HUES64 (cell line): ENCODE measurements at regions not wholly inside any gene's neighbourhood (a gene's known extent, or its start where the extent isn't known, plus 50 kb on each side); places are given as distances from the start of the nearest gene placed in this dataset.
"Not testable (repeated sequence)": the region's sequence is repeated elsewhere in the genome, so short reads cannot be mapped to it uniquely, and the experiment has no call there.

Source experiments
- H3K27ac ChIP-seq: 2 replicates; pipeline ENCODE4 v1.7.0; 2013; ENCODE audit warnings: low read depth, low read length, inconsistent platforms
- H3K27me3 ChIP-seq: 2 replicates; pipeline ENCODE4 v1.6.1; 2013; ENCODE audit warnings: mild to moderate bottlenecking, low read length; ENCODE audit not compliant: insufficient read depth
- H3K36me3 ChIP-seq: 2 replicates; pipeline ENCODE4 v1.6.1; 2013; ENCODE audit warnings: mild to moderate bottlenecking, low read length; ENCODE audit not compliant: insufficient read depth
- H3K4me1 ChIP-seq: 2 replicates; pipeline ENCODE4 v1.6.1; 2013; ENCODE audit warnings: mild to moderate bottlenecking, low read length, moderate library complexity; ENCODE audit not compliant: insufficient read depth
- H3K4me3 ChIP-seq: 2 replicates; pipeline ENCODE4 v1.5.1; 2013; ENCODE audit warnings: mild to moderate bottlenecking, low read length, moderate library complexity
- H3K9ac ChIP-seq: 2 replicates; pipeline ENCODE4 v1.6.1; 2013; ENCODE audit warnings: mild to moderate bottlenecking, low read depth, low read length
- H3K9me3 ChIP-seq: 2 replicates; pipeline ENCODE4 v1.6.1; 2013; ENCODE audit warnings: low read depth, low read length; ENCODE audit not compliant: insufficient read depth
- WGBS: fragments of 150-250, 120-280 bp; methylation state at CpG from one replicate; pipeline ENCODE4 v1.1.7; 2013; ENCODE audit warnings: missing lambda C conversion rate; 5-methylcytosine and 5-hydroxymethylcytosine counted together

DNA sequence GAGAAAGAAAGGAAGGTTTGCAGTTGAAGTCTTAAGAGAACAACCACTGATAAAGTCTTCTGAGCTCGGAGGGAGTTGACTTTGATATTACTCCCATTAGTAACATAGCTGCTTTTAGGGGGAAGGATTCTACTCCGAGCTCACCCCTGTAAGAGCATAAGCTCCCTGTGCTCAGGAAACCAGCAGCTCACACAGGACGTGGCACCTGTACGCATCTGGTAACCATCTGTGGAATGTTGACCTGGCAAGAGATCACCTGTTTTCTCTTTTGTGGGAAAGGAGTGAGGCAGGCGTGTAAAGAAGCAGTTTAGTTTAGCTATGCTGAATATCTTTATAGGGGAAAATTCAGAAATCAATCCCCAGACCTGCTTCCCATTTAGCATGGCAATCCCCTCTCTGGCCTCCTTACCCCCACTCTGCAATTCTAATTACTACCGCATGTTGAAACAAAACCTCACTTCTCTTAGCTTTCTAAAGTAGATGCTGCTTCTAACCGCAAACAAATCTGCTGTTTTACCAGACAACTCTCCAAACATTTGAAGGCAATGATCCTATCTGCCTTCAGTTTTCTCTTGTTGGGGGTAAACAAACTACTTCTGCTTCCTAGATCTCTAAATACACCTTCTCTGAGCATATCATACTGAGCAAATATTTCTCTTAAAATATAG is 121.8 kb upstream of the KCNK1 start:
- Histone ChIP-seq H3K36me3 (no peaks in the 10 kb centered on the region), H3K27ac (no peak overlapping the region), H3K4me1 (peaks cover 11% of the 10 kb centered on the region), H3K9ac (no peak overlapping the region), H3K4me3 (no peak overlapping the region), H3K9me3 (peaks cover 14% of the 10 kb centered on the region), H3K27me3 (no peaks in the 10 kb centered on the region)
- 79% methylated on average over 6 of the region's 7 CpGs for WGBS

DNA sequence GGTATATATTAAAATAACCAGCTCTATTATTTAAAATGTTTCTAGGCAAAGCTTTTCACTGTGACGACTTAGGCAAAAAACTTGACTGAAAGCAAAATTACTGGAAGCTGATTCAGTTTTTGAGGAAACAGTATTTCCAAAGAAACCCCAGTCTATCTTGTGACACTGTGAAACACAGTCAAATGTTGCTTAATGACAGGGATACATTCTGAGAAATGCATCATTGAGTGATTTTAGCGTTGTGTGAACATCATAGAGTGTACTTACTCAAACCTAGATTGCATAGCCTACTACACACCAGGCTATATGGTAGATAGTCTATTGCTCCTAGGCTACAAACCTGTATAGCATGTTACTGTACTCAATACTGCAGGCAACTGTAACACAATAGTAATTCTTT is 116.9 kb upstream of the KCNK1 start:
- Histone ChIP-seq H3K9ac (no peak overlapping the region), H3K9me3 (no peaks in the 10 kb centered on the region), H3K4me1 (peaks cover 14% of the 10 kb centered on the region), H3K27ac (no peak overlapping the region), H3K27me3 (no peaks in the 10 kb centered on the region), H3K36me3 (no peaks in the 10 kb centered on the region), H3K4me3 (no peak overlapping the region)
- WGBS = 90% methylated on average over 2 of the region's 2 CpGs

GRCh38 chr1:233497679-233498078 is 116.2 kb upstream of the KCNK1 start:
- Histone ChIP-seq H3K9me3 (no peaks in the 10 kb centered on the region), H3K9ac (no peak overlapping the region), H3K27ac (no peak overlapping the region), H3K36me3 (no peaks in the 10 kb centered on the region), H3K27me3 (no peaks in the 10 kb centered on the region), H3K4me1 (peaks cover 8% of the 10 kb centered on the region), H3K4me3 (no peak overlapping the region)
- WGBS = 90% methylated on average over 2 of the region's 3 CpGs

- H3K9me3 ChIP-seq = no peaks in the 10 kb centered on the region
- H3K4me3 ChIP-seq = no peak overlapping the region
- no peak overlapping the region for H3K27ac ChIP-seq
- H3K27me3 ChIP-seq = no peaks in the 10 kb centered on the region
- no peaks in the 10 kb centered on the region for H3K36me3 ChIP-seq
- H3K4me1 ChIP-seq = peaks cover 8% of the 10 kb centered on the region
- 90% methylated on average over 3 of the region's 3 CpGs for WGBS
- H3K9ac ChIP-seq = no peak overlapping the region
These were observed 113.8 kb upstream of the KCNK1 start for GRCh38 chr1:233500106-233500505.

DNA sequence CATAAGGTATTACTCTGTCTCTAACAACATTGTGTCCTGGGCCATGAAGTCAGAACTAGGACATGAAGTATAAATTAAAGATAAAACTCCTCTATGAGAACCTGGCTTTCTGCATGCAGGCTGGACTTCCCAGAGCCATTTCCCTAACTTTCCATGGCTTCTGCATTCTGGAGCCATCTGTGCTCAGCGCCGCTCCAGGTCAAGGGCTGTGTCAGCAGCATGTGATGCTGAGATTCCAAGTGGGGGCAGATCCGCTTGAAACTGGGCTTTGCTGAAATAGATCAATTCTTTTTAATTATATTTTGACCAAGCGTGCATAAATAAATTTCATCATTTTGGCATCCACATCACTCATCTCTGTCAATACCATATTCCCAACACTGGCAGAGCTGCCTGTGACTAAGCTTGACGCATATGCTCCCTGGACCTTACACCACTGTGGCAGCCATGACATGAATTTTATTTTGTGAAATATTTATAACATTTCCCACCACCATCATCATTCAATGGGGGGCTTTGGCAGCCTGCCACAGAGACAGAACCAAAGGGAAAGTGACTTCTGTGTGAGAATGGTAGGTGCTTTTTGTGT is 110.4 kb upstream of the KCNK1 start:
- Histone ChIP-seq H3K27ac (no peak overlapping the region), H3K4me3 (no peak overlapping the region), H3K9ac (no peak overlapping the region), H3K4me1 (no peaks in the 10 kb centered on the region; the same call in 1 of the 2 replicates), H3K27me3 (no peaks in the 10 kb centered on the region), H3K9me3 (0 out of 2 replicates have a peak, but pooled peaks cover 2% of the 10 kb centered on the region), H3K36me3 (no peaks in the 10 kb centered on the region)
- 99% methylated on average over 5 of the region's 5 CpGs for WGBS

DNA sequence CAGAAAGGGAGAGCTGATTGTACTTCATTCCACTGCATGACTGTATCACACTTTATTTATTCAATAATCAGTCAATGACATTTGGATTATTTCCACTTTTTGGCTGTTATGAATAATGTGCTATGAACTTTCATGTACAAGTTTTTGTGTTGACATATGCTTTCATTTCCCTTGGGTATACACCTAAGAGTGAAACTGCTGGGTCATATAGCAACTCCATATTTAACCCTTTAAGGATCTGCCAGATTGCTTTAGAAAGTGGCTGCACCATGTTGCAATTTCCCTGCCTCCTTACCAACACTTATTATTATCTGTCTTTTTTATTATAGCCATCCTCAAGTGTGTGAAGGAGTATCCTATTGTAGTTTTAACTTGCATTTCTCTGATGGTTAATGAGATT is 108.8 kb upstream of the KCNK1 start:
- Histone ChIP-seq H3K9ac (no peak overlapping the region), H3K4me3 (no peak overlapping the region), H3K27me3 (no peaks in the 10 kb centered on the region), H3K4me1 (no peaks in the 10 kb centered on the region), H3K36me3 (no peaks in the 10 kb centered on the region), H3K9me3 (0 out of 2 replicates have a peak, but pooled peaks cover 2% of the 10 kb centered on the region), H3K27ac (no peak overlapping the region)

- H3K27ac ChIP-seq, H3K9me3 ChIP-seq, H3K4me3 ChIP-seq, H3K9ac ChIP-seq, H3K27me3 ChIP-seq, H3K4me1 ChIP-seq, H3K36me3 ChIP-seq: not testable (repeated sequence)
- 95% methylated on average over 2 of the region's 3 CpGs for WGBS
These were observed 108.0 kb upstream of the KCNK1 start for GRCh38 chr1:233505889-233506288.

DNA sequence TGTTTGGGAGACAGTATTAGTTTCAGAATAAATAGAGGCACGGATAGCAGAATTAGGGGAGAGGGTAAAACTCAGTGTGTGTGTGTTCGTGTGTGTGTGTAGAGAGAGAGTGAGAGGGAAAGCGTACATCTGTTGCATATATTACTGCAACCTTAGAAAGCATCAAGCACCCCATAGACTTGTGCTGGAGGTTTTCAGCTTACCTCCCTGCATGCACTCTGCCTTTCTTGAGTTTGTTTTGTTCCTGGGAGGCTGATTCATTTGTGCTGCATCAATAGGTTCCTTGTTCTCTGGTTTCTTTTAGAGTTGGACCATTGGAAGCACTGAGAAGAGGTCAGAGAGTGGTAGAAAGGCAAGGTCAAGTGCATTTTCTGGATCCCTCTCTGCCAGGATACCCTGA is 104.4 kb upstream of the KCNK1 start:
- no peak overlapping the region for H3K27ac ChIP-seq
- no peaks in the 10 kb centered on the region for H3K4me1 ChIP-seq
- 0 out of 2 replicates have a peak, but pooled peaks cover 2% of the 10 kb centered on the region for H3K9me3 ChIP-seq
- no peak overlapping the region for H3K9ac ChIP-seq
- no peaks in the 10 kb centered on the region for H3K36me3 ChIP-seq
- no CpG with 5 or more reads among the region's 3 CpGs for WGBS
- H3K27me3 ChIP-seq = no peaks in the 10 kb centered on the region
- no peak overlapping the region for H3K4me3 ChIP-seq

DNA sequence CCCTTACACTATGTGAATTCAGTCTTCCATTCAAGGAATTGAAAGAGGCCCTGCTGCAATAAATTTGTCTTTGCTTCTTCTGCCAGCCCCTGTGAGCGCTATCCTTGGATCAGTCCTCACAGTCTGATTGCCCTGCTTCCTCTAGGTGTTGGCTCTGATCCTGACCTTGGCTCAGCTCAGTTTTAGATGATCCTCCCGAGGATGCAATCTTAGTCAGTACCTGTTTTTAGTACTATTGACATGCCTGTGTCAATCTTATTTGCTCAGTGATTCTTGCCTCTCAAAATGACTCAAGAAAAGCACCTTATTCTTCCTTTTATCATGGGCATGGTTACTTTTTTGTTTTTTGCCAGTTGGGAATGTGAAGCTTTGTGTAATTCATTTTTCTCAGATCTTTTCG is 101.4 kb upstream of the KCNK1 start:
- no peak overlapping the region for H3K4me3 ChIP-seq
- no peak overlapping the region for H3K9ac ChIP-seq
- no peaks in the 10 kb centered on the region for H3K9me3 ChIP-seq
- H3K36me3 ChIP-seq = no peaks in the 10 kb centered on the region
- no peaks in the 10 kb centered on the region for H3K4me1 ChIP-seq
- no peaks in the 10 kb centered on the region for H3K27me3 ChIP-seq
- H3K27ac ChIP-seq = no peak overlapping the region
- WGBS = 92% methylated on average over 3 of the region's 3 CpGs

GRCh38 chr1:233513431-233513830 is 100.5 kb upstream of the KCNK1 start:
- H3K27me3 ChIP-seq = no peaks in the 10 kb centered on the region
- no peak overlapping the region for H3K27ac ChIP-seq

GRCh38 chr1:233514946-233515391 is 98.9 kb upstream of the KCNK1 start:
- Histone ChIP-seq H3K9ac (no peak overlapping the region), H3K9me3 (no peaks in the 10 kb centered on the region), H3K4me3 (no peak overlapping the region), H3K27me3 (no peaks in the 10 kb centered on the region), H3K4me1 (no peaks in the 10 kb centered on the region), H3K27ac (no peak overlapping the region), H3K36me3 (no peaks in the 10 kb centered on the region)
- WGBS = 95% methylated on average over 21 of the region's 21 CpGs

More at GRCh38 chr1:233513431-233513830, 100.5 kb upstream of the KCNK1 start:
- Histone ChIP-seq H3K9ac (no peak overlapping the region), H3K4me3 (no peak overlapping the region), H3K36me3 (no peaks in the 10 kb centered on the region), H3K4me1 (no peaks in the 10 kb centered on the region), H3K9me3 (no peaks in the 10 kb centered on the region)
